ENCODE measurements at regions not wholly inside any gene's neighbourhood (a gene's known extent, or its start where the extent isn't known, plus 50 kb on each side); places are given as distances from the start of the nearest gene placed in this dataset.

- no peaks in the 10 kb centered on the region for H3K9me3 Mint-ChIP-seq (ENCODE audit: insufficient read depth)
- H3K4me2 ChIP-seq (replicated peaks; ENCODE audit: low read depth, low read length, poor library complexity, severe bottlenecking), result no peak overlapping the region
- DNase-seq (no peak), ATAC-seq (ENCODE audit: low read depth) (no peak)
- no peaks in the 10 kb centered on the region for H3K27me3 Mint-ChIP-seq
- H3K4me1 ChIP-seq (ENCODE audit: control insufficient read depth in 2 of 2, insufficient read depth in 2 of 2, low read length in 2 of 2), result no peaks in the 10 kb centered on the region
- CTCF ChIA-PET, result no interaction called here
- WGBS (ENCODE audit: insufficient coverage), result 50% methylated on average over 1 of the region's 2 CpGs
- H2AFZ ChIP-seq (ENCODE audit: insufficient read depth, low read depth, low read length, poor library complexity, severe bottlenecking), result no peak overlapping the region
- no peak overlapping the region for H3K4me3 ChIP-seq (ENCODE audit: control extremely low read depth in 1 of 5, extremely low read depth in 1 of 5, insufficient read depth in 1 of 5, low read depth in 2 of 5, low read length in 4 of 5)
- no peak overlapping the region for H3K27ac ChIP-seq (ENCODE audit: low read length in 2 of 2)
- no peaks in the 10 kb centered on the region for H4K20me1 ChIP-seq (ENCODE audit: control insufficient read depth, insufficient read depth, low read length, poor library complexity, severe bottlenecking)
- no peak overlapping the region for H3K4me3 Mint-ChIP-seq
- H3K79me2 ChIP-seq (ENCODE audit: control insufficient read depth, insufficient read depth, low read length), result no peaks in the 10 kb centered on the region
- no peak overlapping the region for H3K27ac Mint-ChIP-seq
- no peaks in the 10 kb centered on the region for H3K27me3 ChIP-seq (replicated peaks in 1 of 4; ENCODE audit: control extremely low read depth in 1 of 4, control insufficient read depth in 3 of 4, insufficient read depth in 4 of 4, low read length in 3 of 4)
- H3K9me3 ChIP-seq (ENCODE audit: control extremely low read depth in 1 of 3, control insufficient read depth in 2 of 3, insufficient read depth in 1 of 3, low read length in 2 of 3), result no peaks in the 10 kb centered on the region
- no peaks in the 10 kb centered on the region for H3K4me1 Mint-ChIP-seq
- intact Hi-C loops (cut with micrococcal nuclease), result no loop called here
- no peak overlapping the region for H3K9ac ChIP-seq (ENCODE audit: low read length)
- POLR2A ChIA-PET, result no interaction called here
- no peaks in the 10 kb centered on the region for H3K36me3 ChIP-seq (replicated peaks in 1 of 2; ENCODE audit: control extremely low read depth in 1 of 2, control insufficient read depth in 1 of 2, extremely low read depth in 1 of 2, insufficient read depth in 2 of 2, low read length in 1 of 2)
- TF ChIP-seq EZH2 (IDR thresholded peaks at IDR 0.05; ENCODE audit: borderline replicate concordance, insufficient read depth, low read depth, low read length, poor library complexity, severe bottlenecking), result no peak
- no peak for TF ChIP-seq CTCF (IDR thresholded peaks at IDR 0.05)
These were observed 82.6 kb downstream of the ADAMTS15 start for GRCh38 chr11:130531061-130531460.

- ChIA-PET POLR2A (no interaction called here), CTCF (no interaction called here)
- no peaks in the 10 kb centered on the region for H3K27me3 Mint-ChIP-seq
- Histone ChIP-seq H2AFZ (ENCODE audit: insufficient read depth, low read depth, low read length, poor library complexity, severe bottlenecking) (no peak overlapping the region), H3K4me3 (ENCODE audit: control extremely low read depth in 1 of 5, extremely low read depth in 1 of 5, insufficient read depth in 1 of 5, low read depth in 2 of 5, low read length in 4 of 5) (no peak overlapping the region), H3K4me2 (replicated peaks; ENCODE audit: low read depth, low read length, poor library complexity, severe bottlenecking) (no peak overlapping the region), H3K9me3 (ENCODE audit: control extremely low read depth in 1 of 3, control insufficient read depth in 2 of 3, insufficient read depth in 1 of 3, low read length in 2 of 3) (no peaks in the 10 kb centered on the region), H4K20me1 (ENCODE audit: control insufficient read depth, insufficient read depth, low read length, poor library complexity, severe bottlenecking) (no peaks in the 10 kb centered on the region), H3K36me3 (replicated peaks in 1 of 2; ENCODE audit: control extremely low read depth in 1 of 2, control insufficient read depth in 1 of 2, extremely low read depth in 1 of 2, insufficient read depth in 2 of 2, low read length in 1 of 2) (no peaks in the 10 kb centered on the region), H3K27ac (ENCODE audit: low read length in 2 of 2) (no peak overlapping the region), H3K27me3 (replicated peaks in 1 of 4; ENCODE audit: control extremely low read depth in 1 of 4, control insufficient read depth in 3 of 4, insufficient read depth in 4 of 4, low read length in 3 of 4) (no peaks in the 10 kb centered on the region), H3K9ac (ENCODE audit: low read length) (no peak overlapping the region), H3K79me2 (ENCODE audit: control insufficient read depth, insufficient read depth, low read length) (no peaks in the 10 kb centered on the region), H3K4me1 (ENCODE audit: control insufficient read depth in 2 of 2, insufficient read depth in 2 of 2, low read length in 2 of 2) (no peaks in the 10 kb centered on the region)
- ATAC-seq (ENCODE audit: low read depth), result no peak
- intact Hi-C loops (cut with micrococcal nuclease), result no loop called here
- H3K4me1 Mint-ChIP-seq, result no peaks in the 10 kb centered on the region
- no peak for DNase-seq
- TF ChIP-seq EZH2 (IDR thresholded peaks at IDR 0.05; ENCODE audit: borderline replicate concordance, insufficient read depth, low read depth, low read length, poor library complexity, severe bottlenecking) (no peak), CTCF (IDR thresholded peaks at IDR 0.05) (no peak)
- WGBS (ENCODE audit: insufficient coverage), result 94% methylated on average over 10 of the region's 12 CpGs
- H3K9me3 Mint-ChIP-seq (ENCODE audit: insufficient read depth), result no peaks in the 10 kb centered on the region
- no peak overlapping the region for H3K27ac Mint-ChIP-seq
- no peak overlapping the region for H3K4me3 Mint-ChIP-seq
These were observed 84.8 kb downstream of the ADAMTS15 start for GRCh38 chr11:130533113-130533798.

All from B cell (primary cell).